Jurkat, Clone E6-1 (cell line): ENCODE measurements at regions not wholly inside any gene's neighbourhood (a gene's known extent, or its start where the extent isn't known, plus 50 kb on each side); places are given as distances from the start of the nearest gene placed in this dataset.

Experiments used
- DNase-seq: peaks from one replicate; pipeline ENCODE4 v3.0.0-alpha.2; 2011; ENCODE audit warnings: low read depth, low spot score
- H3K4me3 ChIP-seq: 2 replicates; pipeline ENCODE4 v1.5.1; 2011; ENCODE audit warnings: mild to moderate bottlenecking, low read length, control low read depth, moderate library complexity

DNA sequence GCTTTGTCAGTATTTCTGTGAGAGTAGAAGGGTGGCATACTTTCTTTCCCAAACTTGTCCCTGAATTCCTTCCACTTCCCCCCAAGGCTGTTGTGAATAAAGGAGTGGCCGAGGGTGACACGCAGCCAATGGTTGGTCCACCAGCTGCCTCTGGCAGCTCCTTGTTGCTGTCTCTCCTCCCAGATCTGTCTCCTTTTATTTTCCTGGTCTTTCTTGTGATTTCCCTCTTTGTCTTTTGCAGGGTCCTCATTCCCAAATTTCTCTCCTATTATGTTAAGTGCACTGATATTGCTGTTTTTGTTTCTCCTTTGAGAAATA, 137.5 kb upstream of the HMHB1 start:
- DNase-seq, result no peak
- H3K4me3 ChIP-seq, result no peak overlapping the region

DNA sequence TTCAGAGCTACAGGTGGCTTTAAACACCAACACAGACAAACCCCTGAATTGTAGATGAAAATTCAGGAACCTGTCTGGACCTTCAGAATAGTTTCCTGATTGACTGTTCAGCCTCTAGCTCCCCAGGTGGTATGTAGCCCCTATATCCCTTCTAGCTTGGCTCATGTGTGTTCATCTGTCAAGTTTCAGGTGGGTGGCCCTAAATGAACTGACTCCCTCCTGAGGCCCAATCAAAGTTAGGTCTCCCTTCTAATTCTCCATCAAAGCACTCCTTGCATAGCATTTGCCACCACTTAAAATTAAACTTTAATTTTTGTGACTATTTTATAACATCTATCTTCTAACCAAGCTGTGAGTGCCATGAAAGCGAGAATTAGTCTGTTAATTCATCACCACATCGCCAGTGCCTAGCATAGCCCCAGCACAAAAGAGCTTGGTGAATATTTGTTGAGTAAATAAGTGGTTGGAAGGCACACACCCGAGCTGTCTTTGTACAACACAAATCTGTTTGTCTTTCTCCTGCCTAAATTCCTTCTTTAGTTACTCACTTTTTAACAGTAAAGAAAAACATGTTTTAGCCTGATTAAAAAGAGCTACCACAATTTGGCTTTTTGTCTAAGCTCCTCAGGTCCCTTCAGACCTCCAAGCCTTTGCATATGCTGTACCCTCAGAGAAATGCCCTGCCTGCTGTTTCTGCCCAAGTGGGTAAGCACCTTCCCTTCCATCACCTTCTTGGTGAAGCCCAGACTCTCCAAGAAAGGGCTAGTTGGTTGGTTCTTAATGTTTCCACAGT, 138.1 kb upstream of the HMHB1 start:
- no peak overlapping the region for H3K4me3 ChIP-seq
- no peak for DNase-seq

DNA sequence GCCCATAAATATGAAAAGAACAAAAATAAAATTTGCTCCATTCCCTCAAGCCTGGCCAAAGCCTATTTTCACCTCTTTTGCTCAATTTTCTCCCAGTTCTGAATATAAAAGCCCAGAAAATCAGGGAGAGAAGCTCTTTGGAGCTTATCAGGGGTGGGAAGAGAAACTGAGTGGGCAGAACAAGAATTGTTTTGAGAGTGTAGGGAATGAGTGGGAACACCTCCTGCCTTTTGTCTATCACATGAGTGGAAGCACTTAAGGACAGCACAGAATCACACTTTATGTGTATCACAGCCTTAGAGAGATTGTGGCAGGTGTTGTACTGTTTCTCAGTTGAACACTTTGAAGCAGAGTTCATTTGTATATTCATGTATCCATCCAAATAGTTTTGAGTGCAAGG, 139.2 kb upstream of the HMHB1 start:
- H3K4me3 ChIP-seq, result no peak overlapping the region
- DNase-seq, result no peak

DNA sequence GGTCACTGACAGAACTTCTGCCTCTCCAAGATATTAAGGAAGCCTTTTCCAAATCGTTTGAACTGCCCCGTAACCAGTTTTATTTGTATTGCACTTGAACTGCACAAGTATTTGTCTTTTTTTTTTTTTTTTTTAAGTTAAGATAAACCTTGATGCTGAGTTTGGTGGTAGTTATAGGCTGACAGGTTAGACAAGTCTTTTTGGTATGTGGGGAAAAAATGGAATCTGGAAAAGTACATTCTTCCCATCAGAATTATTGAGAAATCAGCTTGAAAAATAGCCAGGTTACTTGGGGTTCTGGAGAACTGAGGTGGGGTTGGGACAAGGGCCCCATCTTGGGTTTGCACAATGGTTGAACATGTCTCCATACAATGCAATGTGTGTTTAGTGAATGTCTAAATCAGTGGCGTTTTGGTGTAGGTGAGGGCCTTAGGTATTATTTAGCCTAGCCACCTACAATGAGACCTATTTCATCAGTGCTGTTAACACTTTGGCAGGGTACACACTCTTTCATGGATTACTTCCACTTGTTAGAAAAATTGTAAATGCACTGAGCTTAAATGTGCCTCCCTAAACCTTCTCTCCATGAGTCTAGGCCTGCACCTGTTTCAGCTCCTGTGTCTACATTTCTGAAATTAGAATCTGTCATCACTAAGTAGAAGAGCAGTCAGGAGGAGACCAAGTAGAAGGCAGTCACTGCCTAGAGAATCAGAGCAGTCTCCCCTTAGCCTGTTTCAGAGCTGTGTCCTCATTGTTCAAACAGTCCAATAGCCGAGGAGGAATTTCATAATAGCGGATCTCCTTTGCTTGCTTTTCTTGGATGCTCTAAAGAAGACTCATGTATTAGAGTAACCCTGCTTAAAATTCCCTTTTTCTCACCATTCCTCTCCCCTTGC, 140.0 kb upstream of the HMHB1 start:
- no peak for DNase-seq
- H3K4me3 ChIP-seq, result no peak overlapping the region

DNA sequence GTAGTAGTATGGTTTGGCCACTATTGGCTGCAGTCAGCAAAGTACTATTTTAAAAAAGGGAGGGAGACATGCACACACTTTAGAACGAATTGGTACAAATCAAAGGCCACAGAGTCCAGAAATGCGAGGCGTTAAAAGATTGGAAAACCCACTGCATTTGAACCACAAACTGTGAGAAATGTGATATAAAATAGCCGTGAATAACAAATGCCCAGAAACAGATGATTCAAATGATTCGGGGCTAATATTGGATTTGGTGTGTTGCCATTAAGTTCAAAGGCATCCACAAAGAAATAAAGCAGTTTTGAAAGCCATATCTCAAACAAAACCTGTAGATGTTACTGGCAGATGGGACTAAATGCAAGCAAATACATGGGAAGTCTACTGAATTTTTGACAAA, 140.9 kb upstream of the HMHB1 start:
- no peak for DNase-seq
- no peak overlapping the region for H3K4me3 ChIP-seq

DNA sequence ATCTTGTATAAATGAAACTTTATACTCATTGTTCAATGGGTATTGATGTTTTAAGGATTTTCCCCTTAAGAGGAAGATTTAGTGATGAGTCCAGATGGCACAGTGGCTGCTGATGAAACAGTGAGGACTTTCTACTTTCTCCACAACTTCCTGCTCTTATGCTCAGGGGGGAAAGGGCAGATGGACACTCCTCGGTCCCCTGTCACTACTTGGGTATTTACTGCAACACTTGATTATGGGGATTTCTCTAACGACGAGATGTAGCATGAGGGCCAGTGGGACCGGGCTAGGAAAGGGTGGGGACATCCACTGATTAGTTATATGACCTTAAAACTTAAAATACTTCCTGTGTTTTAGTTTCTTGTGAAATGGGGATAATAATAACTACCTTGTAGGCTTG, 146.1 kb upstream of the HMHB1 start:
- no peak overlapping the region for H3K4me3 ChIP-seq
- DNase-seq, result no peak

DNA sequence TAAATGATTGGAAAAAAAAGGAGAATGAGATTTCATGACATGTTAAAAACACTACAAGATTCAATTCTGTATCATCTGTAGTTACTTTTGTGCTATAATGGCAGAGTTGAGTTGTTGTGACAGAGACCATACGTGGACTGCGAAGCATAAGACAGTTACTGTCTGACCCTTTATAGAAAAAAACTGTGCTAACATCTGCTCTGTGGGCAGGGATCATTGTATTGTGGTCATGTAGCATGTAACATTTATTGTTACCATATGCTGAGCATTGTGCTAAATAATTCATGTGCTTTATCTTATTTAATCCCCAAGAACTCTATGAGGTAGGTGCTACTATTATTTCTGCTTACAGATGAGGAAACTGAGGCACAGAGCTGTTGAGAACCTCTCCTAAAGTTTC, 147.3 kb upstream of the HMHB1 start:
- H3K4me3 ChIP-seq, result no peak overlapping the region
- DNase-seq, result no peak

DNA sequence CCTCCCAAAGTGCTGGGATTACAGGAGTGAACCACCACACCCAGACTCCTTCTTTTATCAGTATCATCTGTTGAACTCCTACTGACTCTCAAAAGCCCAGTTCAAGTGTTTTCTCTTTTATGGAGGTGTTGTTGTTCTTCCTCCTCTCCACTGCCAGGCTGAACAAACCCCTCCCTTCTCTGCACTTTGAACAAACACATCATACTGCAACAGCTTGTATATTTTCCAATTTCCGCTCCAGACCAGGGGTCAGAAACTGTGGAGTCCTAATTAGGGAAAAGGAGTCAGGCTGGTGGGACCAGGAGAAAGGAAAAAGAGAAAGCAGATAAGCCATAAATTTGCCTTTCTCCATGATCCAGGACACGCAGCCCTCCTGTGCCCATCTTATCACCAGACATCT, 148.1 kb upstream of the HMHB1 start:
- no peak for DNase-seq
- no peak overlapping the region for H3K4me3 ChIP-seq

DNA sequence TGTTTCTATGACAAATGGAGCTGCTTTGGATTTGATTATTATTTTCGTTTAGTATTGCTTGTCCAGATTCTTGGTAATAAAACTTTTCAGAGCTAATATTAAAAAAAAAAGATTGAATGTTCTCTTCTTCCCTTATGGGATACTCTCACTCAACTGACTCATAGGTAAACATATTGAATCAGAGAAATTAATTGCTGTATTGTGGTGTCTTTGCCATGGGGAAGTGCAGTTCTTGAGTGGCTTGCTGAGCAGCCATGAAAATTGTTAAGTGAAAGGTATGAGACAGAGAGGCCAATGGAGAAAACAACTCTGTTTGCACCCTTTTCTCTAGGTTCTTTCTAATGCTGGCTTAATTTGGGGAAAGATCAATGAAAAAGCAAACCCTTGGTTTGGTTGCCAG, 149.9 kb upstream of the HMHB1 start:
- DNase-seq, result no peak
- no peak overlapping the region for H3K4me3 ChIP-seq

DNA sequence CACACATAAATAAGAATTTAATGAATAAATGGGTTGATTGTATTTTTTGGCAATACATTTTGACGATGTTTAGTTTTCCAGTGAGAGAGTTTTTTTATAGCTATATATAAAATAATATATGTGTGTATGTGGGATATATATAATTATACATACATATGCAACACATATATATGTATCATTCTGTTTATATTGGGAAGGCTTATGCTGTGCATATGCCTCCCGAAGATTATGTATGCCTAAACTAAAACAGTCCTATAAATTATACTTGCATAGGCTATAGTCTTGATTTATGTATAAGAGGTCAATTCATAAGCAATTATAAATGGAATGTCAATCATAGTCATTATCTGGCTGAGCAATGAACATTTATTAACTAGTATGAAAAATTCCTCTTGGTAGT, 151.3 kb upstream of the HMHB1 start:
- no peak overlapping the region for H3K4me3 ChIP-seq
- DNase-seq, result no peak

DNA sequence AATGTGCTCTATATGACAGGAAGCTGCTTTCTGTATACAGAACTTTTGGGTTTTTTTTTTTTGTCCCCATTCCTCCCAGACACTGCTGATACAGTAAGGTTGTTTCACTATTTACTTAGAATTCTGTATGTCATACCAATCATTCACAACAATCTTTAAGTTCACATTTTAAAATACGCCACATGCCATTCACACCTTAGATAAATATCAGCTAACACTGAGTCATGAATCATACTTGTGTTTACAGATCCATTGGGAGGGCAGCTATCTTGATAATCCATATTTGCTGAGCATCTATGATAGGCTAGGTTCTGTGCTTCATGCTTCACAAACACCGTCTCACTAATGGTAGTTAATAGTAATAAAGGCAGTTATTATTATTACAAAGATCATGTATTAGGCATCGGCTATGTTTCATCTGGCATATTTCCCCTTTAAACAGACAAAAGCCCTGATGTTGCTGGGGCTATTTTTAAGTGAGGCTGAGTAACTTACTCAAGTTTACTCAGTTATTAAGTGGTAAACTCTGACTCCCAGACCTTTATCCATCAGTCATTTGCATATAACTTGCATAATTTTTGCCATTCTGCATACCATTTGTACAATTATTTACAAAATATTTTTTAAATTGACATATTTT, 152.2 kb upstream of the HMHB1 start:
- no peak overlapping the region for H3K4me3 ChIP-seq
- no peak for DNase-seq

DNA sequence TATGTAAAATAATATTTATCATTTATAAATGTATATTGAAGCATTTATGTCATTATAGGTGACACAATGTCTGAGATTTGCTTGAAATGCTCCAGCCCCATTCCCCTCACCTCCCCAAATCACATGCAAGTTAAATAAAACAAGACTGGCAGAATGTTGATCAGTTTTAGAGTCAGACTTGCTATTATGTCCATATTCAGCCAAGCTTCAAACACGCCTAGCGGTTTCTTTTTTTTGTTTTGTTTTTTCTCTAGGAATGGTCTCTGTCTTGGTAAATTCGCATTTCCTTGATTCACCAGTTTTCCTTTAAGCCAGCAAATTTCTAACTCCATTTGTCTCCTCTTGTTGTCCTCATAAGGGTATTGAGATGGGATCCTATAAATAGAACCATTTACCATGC, 153.0 kb upstream of the HMHB1 start:
- DNase-seq, result no peak
- H3K4me3 ChIP-seq, result no peak overlapping the region

DNA sequence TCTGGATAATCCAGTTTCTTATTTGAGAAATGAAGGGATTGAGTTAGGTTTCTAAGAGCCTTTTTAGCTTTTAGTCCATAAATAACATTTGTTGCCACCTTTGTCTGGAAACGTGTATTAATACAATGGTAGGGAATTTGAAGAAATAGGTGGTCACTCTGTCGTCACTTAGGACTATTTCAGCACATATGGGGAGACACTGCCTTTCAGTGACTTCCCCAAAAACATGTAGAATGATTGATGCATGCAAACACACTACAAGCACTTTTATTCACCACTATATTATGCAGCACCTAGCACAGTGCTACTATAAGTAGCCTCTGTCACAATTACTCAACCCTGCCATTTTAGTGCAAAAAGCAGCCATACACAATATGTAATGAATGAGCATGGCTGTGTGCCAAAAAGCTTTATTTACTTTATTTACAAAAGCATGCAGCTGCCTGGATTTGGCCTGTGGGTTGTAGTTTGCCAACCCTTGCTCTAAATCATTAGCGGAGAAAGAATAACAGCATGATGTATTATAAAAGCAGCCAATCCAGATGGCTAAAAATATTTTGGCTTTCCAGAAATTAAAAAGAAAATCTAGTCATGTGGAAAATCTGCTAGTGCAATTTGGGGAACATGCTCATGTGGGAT, 154.2 kb upstream of the HMHB1 start:
- no peak for DNase-seq
- no peak overlapping the region for H3K4me3 ChIP-seq

DNA sequence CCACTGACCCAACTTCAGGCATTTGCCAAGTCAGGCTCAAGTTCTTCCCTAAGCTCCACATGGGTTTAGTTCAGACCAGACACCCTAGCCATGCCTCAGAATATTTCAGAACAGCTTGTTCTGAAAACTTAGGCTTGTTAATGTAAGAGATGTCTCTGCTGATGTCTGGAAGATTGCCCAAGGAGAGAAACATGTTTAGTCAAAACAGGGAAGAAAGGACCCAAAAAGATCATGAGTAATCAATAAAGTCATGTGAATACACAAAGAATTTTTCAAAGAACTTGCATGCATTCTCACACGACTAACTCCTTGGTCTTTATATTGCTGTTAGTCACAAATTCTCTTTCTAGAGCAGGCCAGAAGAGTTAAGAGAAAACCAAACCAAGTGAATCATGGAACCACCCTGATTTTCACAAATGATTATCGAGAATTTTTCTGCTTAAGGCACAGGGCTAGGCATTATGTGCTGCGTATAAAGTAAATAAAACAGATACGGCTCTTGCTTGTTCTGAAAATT, 158.1 kb upstream of the HMHB1 start:
- no peak overlapping the region for H3K4me3 ChIP-seq
- no peak for DNase-seq

DNA sequence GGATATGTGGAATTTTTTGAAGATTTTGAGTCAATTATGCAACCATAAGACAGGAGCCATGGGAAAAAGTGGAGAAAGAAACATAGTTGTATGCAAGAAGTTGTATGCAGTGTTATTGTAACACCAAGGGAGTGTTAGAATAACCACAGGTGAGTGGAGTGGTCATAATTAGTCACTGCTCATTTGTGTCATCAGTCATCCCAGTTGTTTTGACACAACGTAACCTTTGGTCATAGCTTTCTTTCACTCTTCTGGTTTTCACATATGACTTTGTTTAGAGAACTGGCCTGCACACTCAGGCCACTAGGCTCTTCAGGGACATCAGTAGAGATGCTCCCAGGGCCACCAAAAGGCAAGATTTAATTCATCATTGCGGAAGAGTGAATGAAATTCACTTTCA, 158.7 kb upstream of the HMHB1 start:
- no peak for DNase-seq
- H3K4me3 ChIP-seq, result no peak overlapping the region

DNA sequence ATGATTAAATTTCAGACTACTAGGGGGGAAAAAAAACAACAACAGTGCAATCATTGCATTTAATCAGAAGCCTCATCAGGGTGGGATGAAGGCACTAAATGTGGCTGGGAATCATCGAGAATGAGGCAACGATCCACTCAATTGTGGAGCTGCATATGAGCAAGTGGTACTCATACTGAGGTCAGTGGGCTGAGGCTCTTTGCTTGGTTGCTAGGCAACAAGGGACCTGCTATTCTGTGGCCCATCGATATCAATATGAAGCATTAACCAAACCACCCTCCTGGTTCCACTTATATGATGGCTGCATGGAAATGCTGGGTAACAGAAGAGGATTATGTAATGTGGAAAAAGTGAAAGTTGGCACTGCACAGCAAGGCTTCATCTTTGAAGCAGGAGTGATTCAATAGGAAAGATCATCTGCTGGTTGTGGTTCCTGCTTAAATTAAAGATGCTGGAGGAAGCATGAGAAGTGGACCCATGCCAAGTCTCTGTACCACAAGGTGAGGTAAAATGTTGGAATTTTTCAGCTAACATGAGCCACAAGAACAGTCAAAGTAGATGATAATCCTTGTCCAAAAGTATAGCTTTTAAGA, 159.8 kb upstream of the HMHB1 start:
- no peak overlapping the region for H3K4me3 ChIP-seq
- no peak for DNase-seq

DNA sequence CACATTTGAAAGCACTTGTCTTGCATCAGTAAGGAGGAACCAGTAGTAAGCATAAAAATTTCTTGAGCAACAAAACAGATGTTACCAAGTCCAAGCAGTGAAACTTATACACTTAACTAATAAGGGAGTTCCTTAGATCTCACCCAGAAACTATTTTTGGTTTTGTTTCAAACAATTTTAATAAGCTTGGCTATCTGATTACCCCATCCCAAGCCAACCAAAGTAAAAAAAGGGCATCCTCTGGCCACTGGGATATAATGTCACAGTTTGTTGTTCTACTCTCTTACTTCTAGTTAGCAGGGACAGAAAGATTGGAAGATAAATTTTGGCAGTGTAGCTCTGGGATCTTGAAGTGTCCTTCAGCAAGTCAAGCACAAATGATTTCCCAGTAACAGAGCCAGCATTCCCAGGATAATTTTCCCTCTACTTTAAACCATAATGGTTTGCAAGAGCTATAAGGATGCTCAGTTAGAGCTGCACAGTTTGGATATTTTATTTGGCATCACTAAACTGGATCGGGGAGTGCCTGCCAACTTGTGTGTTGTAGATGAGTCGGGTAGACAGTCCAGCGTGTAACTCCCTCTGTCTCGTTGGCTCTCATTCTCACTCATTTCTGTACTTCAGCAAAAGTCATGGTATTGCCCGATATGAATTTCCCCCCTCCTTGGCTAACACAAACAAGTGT, 161.9 kb upstream of the HMHB1 start:
- no peak overlapping the region for H3K4me3 ChIP-seq
- DNase-seq, result no peak

DNA sequence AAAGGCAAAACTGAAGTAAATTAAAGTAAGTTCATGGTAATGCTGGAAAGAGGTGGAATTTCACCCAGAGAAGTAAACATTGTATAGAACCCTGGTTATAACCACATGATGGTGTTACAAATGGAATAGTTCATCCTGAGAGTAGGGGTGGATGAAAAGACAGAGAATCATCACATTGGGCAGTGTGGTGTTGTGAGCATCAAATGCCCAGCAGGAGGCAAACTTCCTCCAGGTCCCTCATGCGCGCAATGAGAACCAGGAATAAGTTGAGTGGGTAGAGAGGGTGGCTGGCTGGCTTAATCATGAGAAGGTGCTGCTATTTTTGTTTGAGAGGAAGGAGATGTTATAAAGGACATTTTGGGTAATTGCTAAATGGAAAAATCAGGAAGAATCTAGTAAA, 163.3 kb upstream of the HMHB1 start:
- no peak for DNase-seq
- H3K4me3 ChIP-seq, result no peak overlapping the region

DNA sequence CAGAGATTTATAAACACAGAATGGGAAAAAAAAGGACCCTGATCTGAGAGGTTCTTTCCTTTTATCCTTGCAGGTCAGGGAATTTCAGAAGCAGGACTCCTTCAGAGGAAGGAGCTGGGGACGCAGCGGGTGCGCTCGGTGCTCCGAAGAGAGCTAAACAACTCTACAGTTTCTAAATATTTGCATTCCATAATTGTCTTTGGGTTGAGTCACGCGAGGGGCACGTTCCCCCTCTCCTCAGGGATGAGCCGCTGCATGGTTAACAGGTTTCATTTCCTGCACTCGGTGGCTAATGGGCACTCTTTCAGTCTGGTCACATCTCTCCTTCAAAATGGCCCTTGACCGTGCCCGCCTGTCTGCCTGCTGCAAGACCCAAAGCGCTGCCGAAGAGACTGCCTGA, 165.0 kb upstream of the HMHB1 start:
- no peak overlapping the region for H3K4me3 ChIP-seq
- DNase-seq, result no peak
